Esophagus (tissue), 2 donors: ENCODE measurements at regions not wholly inside any gene's neighbourhood (a gene's known extent, or its start where the extent isn't known, plus 50 kb on each side); places are given as distances from the start of the nearest gene placed in this dataset.

Experiments
- H3K27ac ChIP-seq, 2 donors: one replicate each; pipeline ENCODE4 v1.5.1; 2013; ENCODE audit warnings: low read depth in 2 of 2, mild to moderate bottlenecking in 2 of 2, inconsistent platforms in 1 of 2, low read length in 1 of 2, moderate library complexity in 1 of 2
- H3K27me3 ChIP-seq, 2 donors: one replicate each; pipeline ENCODE4 v1.6.1; 2013; ENCODE audit warnings: low read length in 2 of 2, control low read depth in 1 of 2, mild to moderate bottlenecking in 1 of 2; ENCODE audit not compliant: insufficient read depth in 2 of 2, control insufficient read depth in 1 of 2
- H3K36me3 ChIP-seq, 2 donors: one replicate each; pipeline ENCODE4 v1.6.1; 2013; ENCODE audit warnings: low read length in 1 of 2; ENCODE audit not compliant: control insufficient read depth in 2 of 2, insufficient read depth in 2 of 2
- H3K4me1 ChIP-seq, 2 donors: one replicate each; pipeline ENCODE4 v1.6.1; 2013; ENCODE audit warnings: low read length in 1 of 2; ENCODE audit not compliant: control insufficient read depth in 2 of 2, insufficient read depth in 2 of 2
- H3K4me3 ChIP-seq, 2 donors: one replicate each; pipeline ENCODE4 v1.5.1; 2013; ENCODE audit warnings: low read length in 2 of 2, mild to moderate bottlenecking in 2 of 2, low read depth in 1 of 2, moderate library complexity in 1 of 2
- H3K9me3 ChIP-seq, 2 donors: one replicate each; pipeline ENCODE4 v1.6.1; 2013; ENCODE audit warnings: mild to moderate bottlenecking in 2 of 2, low read depth in 1 of 2, low read length in 1 of 2, moderate library complexity in 1 of 2; ENCODE audit not compliant: control insufficient read depth in 2 of 2, insufficient read depth in 1 of 2
- WGBS, 2 donors: extraction: QIAGEN DNeasy Blood & Tissue Kit; methylation state at CpG; one replicate each; pipeline ENCODE4 v1.1.7; 2013; 5-methylcytosine and 5-hydroxymethylcytosine counted together
- donor health status: healthy with polysubstance abuse.
- donor health status: Bipolar disorder and iron deficiency.

DNA sequence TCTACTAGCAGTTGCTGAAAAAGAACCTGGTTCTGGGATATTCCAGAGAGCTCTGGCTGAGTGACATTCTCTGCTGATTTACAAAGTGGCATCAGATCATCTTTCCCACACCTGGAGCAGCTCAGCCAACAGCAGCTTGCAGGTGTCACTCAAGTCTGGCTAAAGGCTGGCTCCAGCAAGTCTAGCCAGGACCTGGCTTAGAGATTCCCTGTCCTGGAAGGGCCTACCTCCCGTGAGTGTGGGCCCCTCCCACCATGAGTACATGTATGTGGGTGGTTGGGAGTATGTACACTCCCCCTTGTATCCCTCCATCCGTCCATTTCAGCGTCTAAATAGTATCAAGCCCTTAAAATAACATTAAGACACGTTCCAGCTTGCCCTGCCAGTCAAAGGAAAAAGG lies 539.3 kb upstream of the ID4 start:
- H3K9me3 ChIP-seq: no peaks in the 10 kb centered on the region
- H3K4me3 ChIP-seq: no peak overlapping the region
- WGBS, 2 donors: 11 to 20% methylated on average over 4 of the region's 4 CpGs
- no peaks in the 10 kb centered on the region for H3K36me3 ChIP-seq
- H3K4me1 ChIP-seq: peaks cover 0 to 3% of the 10 kb centered on the region in 2 donors
- no peak overlapping the region for H3K27ac ChIP-seq
- no peaks in the 10 kb centered on the region for H3K27me3 ChIP-seq

DNA sequence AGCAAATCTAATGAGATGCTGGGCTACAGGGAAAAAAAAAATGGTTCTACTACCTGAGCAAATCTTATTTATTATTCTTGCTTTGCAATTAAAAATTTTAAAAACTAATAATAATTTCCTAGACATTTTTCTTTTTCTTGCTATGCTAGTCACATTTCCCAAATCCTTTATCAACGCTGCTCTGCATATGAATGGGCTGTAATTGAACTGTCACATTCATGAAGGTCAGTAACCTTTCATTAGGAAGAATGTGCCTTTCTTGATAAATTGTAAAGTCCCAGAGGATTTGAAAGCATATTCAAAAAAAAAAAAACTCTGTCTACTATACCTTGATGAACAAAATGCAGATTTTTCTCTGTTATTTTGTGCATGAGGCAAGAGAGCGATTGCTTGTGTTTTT lies 538.7 kb upstream of the ID4 start:
- H3K36me3 ChIP-seq: no peaks in the 10 kb centered on the region
- no peak overlapping the region for H3K27ac ChIP-seq
- no peak overlapping the region for H3K4me3 ChIP-seq
- no peaks in the 10 kb centered on the region for H3K9me3 ChIP-seq
- WGBS, 2 donors: 65 to 72% methylated on average over 2 of the region's 2 CpGs
- H3K27me3 ChIP-seq: no peaks in the 10 kb centered on the region
- H3K4me1 ChIP-seq: peaks cover 0 to 3% of the 10 kb centered on the region in 2 donors

DNA sequence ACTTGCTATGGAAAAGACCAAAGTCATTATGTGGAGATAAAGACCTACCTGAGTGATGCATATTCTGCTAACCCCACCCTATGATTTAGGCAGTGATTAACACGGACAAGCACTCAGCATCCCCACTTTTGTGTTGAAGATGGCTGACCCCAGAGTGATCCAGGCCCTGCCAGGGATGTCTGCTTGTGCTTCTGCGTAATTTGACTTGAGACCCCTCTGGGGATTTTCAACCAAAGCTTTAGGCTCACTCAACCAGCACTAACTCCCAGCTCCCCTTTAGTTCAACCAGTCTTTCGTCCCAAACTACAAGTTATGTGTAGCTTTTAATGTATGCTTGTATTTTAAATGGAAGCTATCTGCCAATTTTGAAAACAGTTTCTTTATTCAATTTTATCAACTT lies 538.0 kb upstream of the ID4 start:
- H3K36me3 ChIP-seq: no peaks in the 10 kb centered on the region
- peaks cover 0 to 3% of the 10 kb centered on the region in 2 donors for H3K4me1 ChIP-seq
- no peak overlapping the region for H3K27ac ChIP-seq
- H3K9me3 ChIP-seq: no peaks in the 10 kb centered on the region
- H3K27me3 ChIP-seq: no peaks in the 10 kb centered on the region
- 82 to 83% methylated on average over 3 of the region's 3 CpGs for WGBS, 2 donors
- no peak overlapping the region for H3K4me3 ChIP-seq

DNA sequence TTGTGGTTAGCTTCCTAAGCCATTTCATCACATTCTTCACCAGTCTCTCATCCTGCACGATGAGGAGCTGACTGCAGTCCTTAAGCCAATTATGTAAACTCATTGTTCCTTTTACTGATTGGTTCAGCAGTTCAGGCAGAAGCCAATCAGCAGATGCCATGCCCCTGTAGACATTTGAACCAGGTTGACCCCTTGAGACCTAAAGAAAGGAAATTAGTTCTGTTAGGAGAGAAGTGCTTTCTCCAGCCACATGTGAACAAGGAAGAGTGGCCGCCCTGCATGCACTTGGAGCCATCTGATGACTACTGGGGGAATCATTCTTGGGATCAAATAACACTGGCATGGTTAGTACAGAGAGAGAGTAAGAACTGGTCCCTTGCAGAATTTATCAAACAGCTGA lies 535.2 kb upstream of the ID4 start:
- Histone ChIP-seq H3K27ac (no peak overlapping the region), H3K36me3 (no peaks in the 10 kb centered on the region), H3K27me3 (no peaks in the 10 kb centered on the region), H3K4me1 (peaks cover 0 to 3% of the 10 kb centered on the region in 2 donors), H3K9me3 (no peaks in the 10 kb centered on the region), H3K4me3 (no peak overlapping the region)
- WGBS, 2 donors: 71 to 72% methylated on average over 2 of the region's 2 CpGs

DNA sequence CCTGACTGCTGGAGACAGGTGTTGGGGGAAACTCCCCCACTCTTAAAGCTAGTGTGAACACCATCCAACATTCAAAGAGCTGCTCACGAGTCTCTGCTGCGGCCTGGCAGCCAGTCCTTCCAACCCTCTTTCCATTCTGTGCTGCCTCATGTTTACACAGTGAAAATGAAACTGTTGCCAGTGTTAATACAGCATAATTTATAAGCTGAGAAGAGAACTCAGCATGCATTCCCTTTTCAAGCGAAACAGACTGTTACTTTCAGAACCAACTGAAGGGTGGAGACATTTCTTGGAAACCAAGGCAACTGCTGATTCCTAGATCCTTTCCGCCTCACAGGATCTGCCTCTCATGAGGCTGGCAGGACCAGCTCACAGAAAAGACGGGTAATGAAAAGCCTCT lies 533.8 kb upstream of the ID4 start:
- Histone ChIP-seq H3K9me3 (no peaks in the 10 kb centered on the region), H3K27ac (peak overlapping the region; percentile 26 to 52)
- 19 to 30% methylated on average over 5 of the region's 5 CpGs for WGBS, 2 donors

DNA sequence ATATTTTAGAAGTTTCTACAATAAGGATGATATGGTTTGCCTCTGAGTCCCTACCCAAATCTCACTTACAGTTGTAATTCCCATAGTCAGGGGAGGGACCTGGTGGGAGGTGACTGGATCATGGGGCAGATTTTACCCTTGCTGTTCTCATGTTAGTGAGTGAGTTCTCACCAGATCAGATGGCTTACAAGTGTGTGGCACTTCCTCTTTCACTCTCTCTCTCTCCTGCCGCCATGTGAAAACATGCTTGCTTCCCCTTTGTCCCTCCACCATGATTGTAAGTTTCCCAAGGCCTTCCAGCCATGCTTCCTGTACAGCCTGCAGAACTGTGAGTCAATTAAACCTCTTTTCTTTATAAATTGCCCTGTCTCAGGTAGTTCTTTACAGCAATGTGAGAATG lies 527.5 kb upstream of the ID4 start:
- H3K36me3 ChIP-seq: no peaks in the 10 kb centered on the region
- H3K27ac ChIP-seq: no peak overlapping the region
- H3K4me3 ChIP-seq: no peak overlapping the region
- 76 to 94% methylated on average over 1 of the region's 1 CpG for WGBS, 2 donors
- no peaks in the 10 kb centered on the region for H3K9me3 ChIP-seq
- no peaks in the 10 kb centered on the region for H3K4me1 ChIP-seq
- H3K27me3 ChIP-seq: no peaks in the 10 kb centered on the region

More for the DNA sequence above, 533.8 kb upstream of the ID4 start:
- Histone ChIP-seq H3K36me3 (no peaks in the 10 kb centered on the region), H3K4me3 (no peak overlapping the region), H3K27me3 (no peaks in the 10 kb centered on the region), H3K4me1 (no peaks in the 10 kb centered on the region)

DNA sequence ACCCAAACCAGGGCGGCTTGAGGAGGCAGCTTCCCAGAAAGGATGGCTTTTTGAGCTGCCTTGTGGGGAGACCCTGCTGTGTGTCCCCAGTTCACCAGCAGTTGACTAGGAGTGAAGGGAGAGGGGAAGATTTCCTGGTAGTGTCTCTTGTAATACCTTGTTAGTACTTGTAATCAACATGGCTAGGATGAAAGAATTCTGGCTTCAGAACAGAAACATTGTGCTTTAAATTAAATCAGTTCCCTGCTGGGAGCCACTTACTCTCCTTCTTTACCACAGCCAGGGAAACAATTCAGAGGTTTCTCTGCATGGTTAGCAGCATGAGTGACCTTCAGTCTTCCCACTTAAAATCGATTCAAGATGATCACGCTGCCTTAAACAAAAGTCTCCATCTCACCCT lies 525.4 kb upstream of the ID4 start:
- Histone ChIP-seq H3K4me1 (no peaks in the 10 kb centered on the region), H3K9me3 (no peaks in the 10 kb centered on the region), H3K4me3 (no peak overlapping the region), H3K36me3 (no peaks in the 10 kb centered on the region), H3K27ac (no peak overlapping the region), H3K27me3 (no peaks in the 10 kb centered on the region)
- 67 to 72% methylated on average over 3 of the region's 3 CpGs for WGBS, 2 donors

DNA sequence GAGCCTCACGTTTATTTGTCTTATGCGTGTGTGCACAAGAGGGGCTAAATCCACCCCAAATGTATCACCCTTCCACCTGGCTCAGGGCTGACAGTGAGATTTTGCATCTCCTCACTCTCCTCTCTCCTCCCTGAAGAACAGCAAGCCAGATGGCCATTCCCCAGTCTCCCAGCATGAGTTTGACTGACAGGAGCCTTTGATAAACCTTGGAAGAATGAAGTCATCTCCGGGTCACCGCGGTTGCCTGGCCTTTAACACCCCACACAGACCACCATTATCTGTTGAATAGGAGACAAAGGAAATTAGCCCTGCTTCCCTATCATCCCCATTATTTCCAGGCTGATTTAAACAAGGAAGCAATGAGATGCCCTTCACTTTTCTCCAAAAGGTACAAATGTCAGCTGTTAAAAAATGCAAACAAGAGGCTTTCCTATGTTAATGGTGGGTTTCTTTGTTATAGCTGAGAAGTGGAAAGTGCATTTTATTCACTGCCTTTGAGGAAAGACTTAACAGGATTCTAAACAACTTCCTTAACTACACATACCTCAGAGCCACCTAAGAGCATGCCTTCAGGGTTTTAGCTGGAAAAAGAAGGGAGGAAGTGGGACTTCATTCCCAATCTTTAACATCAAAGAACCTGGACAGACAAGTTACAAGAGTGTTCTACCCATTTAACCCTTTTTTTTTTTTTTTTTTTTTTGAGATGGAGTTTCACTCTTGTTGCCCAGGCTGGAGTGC lies 524.8 kb upstream of the ID4 start:
- no peaks in the 10 kb centered on the region for H3K9me3 ChIP-seq
- no peak overlapping the region for H3K27ac ChIP-seq
- no peaks in the 10 kb centered on the region for H3K36me3 ChIP-seq
- no peaks in the 10 kb centered on the region for H3K4me1 ChIP-seq
- H3K27me3 ChIP-seq: no peaks in the 10 kb centered on the region
- H3K4me3 ChIP-seq: no peak overlapping the region
- 31 to 43% methylated on average over 5 of the region's 5 CpGs for WGBS, 2 donors

DNA sequence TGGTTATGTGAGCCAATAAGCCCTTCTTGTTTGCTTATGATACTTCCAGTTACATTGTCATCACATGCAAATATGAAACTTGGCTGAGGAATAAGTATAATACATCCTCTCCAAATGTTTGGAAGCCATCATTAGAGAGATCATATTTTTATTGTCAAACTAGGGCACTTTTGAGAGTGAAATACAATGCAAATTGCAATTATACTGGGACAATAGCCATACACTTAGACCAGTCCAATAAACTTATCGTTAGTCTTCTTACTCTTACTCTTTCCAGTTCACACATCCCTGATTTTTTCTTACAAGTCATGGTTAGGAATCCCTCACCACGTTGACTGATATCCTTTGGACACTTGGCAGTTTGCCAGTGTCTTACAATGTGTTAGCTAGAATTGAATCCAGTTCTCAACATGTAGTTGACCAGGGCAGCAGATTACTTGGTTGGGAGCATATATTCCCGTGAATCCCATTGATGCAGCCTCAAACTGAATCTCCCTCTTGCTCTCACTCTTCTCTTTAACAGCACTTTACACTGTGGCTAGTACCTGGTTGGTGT lies 519.7 kb upstream of the ID4 start:
- Histone ChIP-seq H3K4me1 (no peaks in the 10 kb centered on the region), H3K27ac (no peak overlapping the region), H3K9me3 (no peaks in the 10 kb centered on the region), H3K36me3 (no peaks in the 10 kb centered on the region), H3K27me3 (no peaks in the 10 kb centered on the region), H3K4me3 (no peak overlapping the region)
- WGBS, 2 donors: 48 to 57% methylated on average over 3 of the region's 3 CpGs

DNA sequence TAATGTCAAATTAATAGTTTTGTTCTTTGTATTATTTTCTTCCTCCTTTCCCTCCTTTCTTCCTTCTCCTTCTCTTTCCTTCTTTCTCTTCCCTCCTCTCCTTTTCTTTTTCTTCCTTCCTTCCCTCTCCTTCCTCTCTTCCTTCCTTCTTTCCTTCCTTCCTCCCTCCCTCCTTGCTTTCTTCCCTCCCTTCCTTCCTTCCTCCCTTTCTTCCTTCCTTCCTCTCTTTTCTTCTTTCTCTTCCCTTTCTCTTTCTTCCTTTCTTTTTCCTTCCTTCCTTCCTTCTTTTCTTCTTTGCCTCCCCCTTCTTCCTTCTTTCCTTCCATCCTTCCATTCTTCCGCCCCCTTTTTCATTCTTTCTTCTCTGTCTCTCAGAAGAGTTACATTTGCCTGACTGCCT lies 518.2 kb upstream of the ID4 start:
- Histone ChIP-seq H3K4me3 (no peak overlapping the region), H3K27ac (no peak overlapping the region), H3K36me3 (no peaks in the 10 kb centered on the region), H3K9me3 (no peaks in the 10 kb centered on the region), H3K27me3 (no peaks in the 10 kb centered on the region), H3K4me1 (no peaks in the 10 kb centered on the region)
- 94 to 100% methylated on average over 1 of the region's 1 CpG for WGBS, 2 donors
